ENCODE measurements at regions not wholly inside any gene's neighbourhood (a gene's known extent, or its start where the extent isn't known, plus 50 kb on each side); places are given as distances from the start of the nearest gene placed in this dataset.

GRCh38 chr11:91231226-91231625 lies 993.4 kb upstream of the FAT3 start:
- no peak for DNase-seq
- no peaks in the 10 kb centered on the region for H3K4me1 ChIP-seq
- TF ChIP-seq POLR2A (IDR thresholded peaks at IDR 0.05) (no peak), POLR2AphosphoS5 (IDR thresholded peaks at IDR 0.05) (no peak)
- no peak overlapping the region for H3K4me3 ChIP-seq
- H3K36me3 ChIP-seq = no peaks in the 10 kb centered on the region
- no peak overlapping the region for H3K27ac ChIP-seq
- H3K9me3 ChIP-seq = no peaks in the 10 kb centered on the region
- H3K27me3 ChIP-seq = no peaks in the 10 kb centered on the region
- 40 to 44% methylated on average over 4 of the region's 4 CpGs for WGBS, 2 donors
- no peak for ATAC-seq (ENCODE audit: low FRiP score in 2 of 2)

- no peak overlapping the region for H3K4me3 ChIP-seq
- ATAC-seq (ENCODE audit: low FRiP score in 2 of 2) (no peak), DNase-seq (no peak)
- no peaks in the 10 kb centered on the region for H3K27me3 ChIP-seq
- H3K4me1 ChIP-seq = no peaks in the 10 kb centered on the region
- no peaks in the 10 kb centered on the region for H3K36me3 ChIP-seq
- TF ChIP-seq POLR2A (IDR thresholded peaks at IDR 0.05) = no peak
- TF ChIP-seq CTCF (IDR thresholded peaks at IDR 0.05) = no peak
- no peak for TF ChIP-seq POLR2AphosphoS5 (IDR thresholded peaks at IDR 0.05)
- TF ChIP-seq EP300 (IDR thresholded peaks at IDR 0.05) = no peak
- no peak overlapping the region for H3K27ac ChIP-seq
- H3K9me3 ChIP-seq = no peaks in the 10 kb centered on the region
These were observed 994.0 kb upstream of the FAT3 start for GRCh38 chr11:91230647-91231046.

- no peak for ATAC-seq (ENCODE audit: low FRiP score in 2 of 2)
- 20 to 23% methylated on average over 1 of the region's 1 CpG for WGBS, 2 donors
- H3K4me1 ChIP-seq = no peaks in the 10 kb centered on the region
These were observed 1000.0 kb upstream of the CHORDC1 start for GRCh38 chr11:91222830-91223229.

GRCh38 chr11:91220476-91221202 lies 997.8 kb upstream of the CHORDC1 start:
- ATAC-seq (ENCODE audit: low FRiP score in 2 of 2) (peak in 1 of 2 donors; percentile 48), DNase-seq (no peak)
- no peak overlapping the region for H3K27ac ChIP-seq
- H3K27me3 ChIP-seq = no peaks in the 10 kb centered on the region
- no peaks in the 10 kb centered on the region for H3K9me3 ChIP-seq
- WGBS, 2 donors = 0% methylated on average over 1 of the region's 1 CpG
- H3K36me3 ChIP-seq = no peaks in the 10 kb centered on the region
- no peak overlapping the region for H3K4me3 ChIP-seq
- TF ChIP-seq POLR2A (IDR thresholded peaks at IDR 0.05) (no peak), EP300 (IDR thresholded peaks at IDR 0.05) (no peak), POLR2AphosphoS5 (IDR thresholded peaks at IDR 0.05) (no peak), CTCF (IDR thresholded peaks at IDR 0.05) (no peak)
- H3K4me1 ChIP-seq = no peaks in the 10 kb centered on the region

More at GRCh38 chr11:91222830-91223229, 1000.0 kb upstream of the CHORDC1 start:
- no peak for DNase-seq
- Histone ChIP-seq H3K36me3 (no peaks in the 10 kb centered on the region), H3K9me3 (no peaks in the 10 kb centered on the region), H3K27me3 (no peaks in the 10 kb centered on the region), H3K27ac (no peak overlapping the region), H3K4me3 (no peak overlapping the region)
- TF ChIP-seq POLR2A (IDR thresholded peaks at IDR 0.05) (no peak), CTCF (IDR thresholded peaks at IDR 0.05) (no peak), POLR2AphosphoS5 (IDR thresholded peaks at IDR 0.05) (no peak), EP300 (IDR thresholded peaks at IDR 0.05) (no peak)

GRCh38 chr11:91219535-91219934 lies 996.7 kb upstream of the CHORDC1 start:
- DNase-seq (no peak), ATAC-seq (ENCODE audit: low FRiP score in 2 of 2) (no peak)
- Histone ChIP-seq H3K27ac (no peak overlapping the region), H3K36me3 (no peaks in the 10 kb centered on the region), H3K9me3 (no peaks in the 10 kb centered on the region), H3K4me1 (no peaks in the 10 kb centered on the region), H3K4me3 (no peak overlapping the region), H3K27me3 (no peaks in the 10 kb centered on the region)
- TF ChIP-seq EP300 (IDR thresholded peaks at IDR 0.05) (no peak), CTCF (IDR thresholded peaks at IDR 0.05) (no peak), POLR2AphosphoS5 (IDR thresholded peaks at IDR 0.05) (no peak), POLR2A (IDR thresholded peaks at IDR 0.05) (no peak)
- WGBS, 2 donors = 18 to 24% methylated on average over 1 of the region's 1 CpG
